SKM-1 (cell line): ENCODE measurements at regions not wholly inside any gene's neighbourhood (a gene's known extent, or its start where the extent isn't known, plus 50 kb on each side); places are given as distances from the start of the nearest gene placed in this dataset.
"Not testable (repeated sequence)": the region's sequence is repeated elsewhere in the genome, so short reads cannot be mapped to it uniquely, and the experiment has no call there.

Experiments
- DNase-seq: peaks from one replicate; lab custom pipeline; 2025; ENCODE audit not compliant: unreplicated experiment; lab: John Stamatoyannopoulos, UW

- no peak for DNase-seq
Measured at GRCh38 chr6:16912756-16913155, 151.5 kb upstream of the ATXN1 start.

- DNase-seq = no peak
Measured at GRCh38 chr6:16911088-16911487, 149.8 kb upstream of the ATXN1 start.

GRCh38 chr6:16909658-16910360, 148.5 kb upstream of the ATXN1 start:
- DNase-seq = no peak

- DNase-seq = no peak
Measured at GRCh38 chr6:16907991-16908390, 146.7 kb upstream of the ATXN1 start.

- DNase-seq = no peak
Measured at GRCh38 chr6:16904957-16905356, 143.7 kb upstream of the ATXN1 start.

GRCh38 chr6:16903470-16903869, 142.2 kb upstream of the ATXN1 start:
- DNase-seq = no peak

- no peak for DNase-seq
Measured at GRCh38 chr6:16902502-16902901, 141.2 kb upstream of the ATXN1 start.

GRCh38 chr6:16901782-16902181, 140.5 kb upstream of the ATXN1 start:
- no peak for DNase-seq

- DNase-seq = no peak
Measured at GRCh38 chr6:16901306-16901705, 140.0 kb upstream of the ATXN1 start.

- no peak for DNase-seq
Measured at GRCh38 chr6:16898640-16899396, 137.6 kb upstream of the ATXN1 start.

- no peak for DNase-seq
Measured at GRCh38 chr6:16897669-16898068, 136.4 kb upstream of the ATXN1 start.

- no peak for DNase-seq
Measured at GRCh38 chr6:16894301-16894700, 133.0 kb upstream of the ATXN1 start.

GRCh38 chr6:16891110-16891509, 129.8 kb upstream of the ATXN1 start:
- not testable (repeated sequence) for DNase-seq

- no peak for DNase-seq
Measured at GRCh38 chr6:16885411-16886160, 124.3 kb upstream of the ATXN1 start.

GRCh38 chr6:16884526-16884925, 123.3 kb upstream of the ATXN1 start:
- no peak for DNase-seq

- DNase-seq = no peak
Measured at GRCh38 chr6:16883414-16883813, 122.2 kb upstream of the ATXN1 start.

- no peak for DNase-seq
Measured at GRCh38 chr6:16882230-16882629, 121.0 kb upstream of the ATXN1 start.

GRCh38 chr6:16876852-16877251, 115.6 kb upstream of the ATXN1 start:
- DNase-seq = not testable (repeated sequence)

GRCh38 chr6:16876201-16876600, 114.9 kb upstream of the ATXN1 start:
- DNase-seq = no peak

- DNase-seq = no peak
Measured at GRCh38 chr6:16873698-16874097, 112.4 kb upstream of the ATXN1 start.

GRCh38 chr6:16872543-16873235, 111.4 kb upstream of the ATXN1 start:
- no peak for DNase-seq
